HEK293 (cell line): ENCODE measurements at regions not wholly inside any gene's neighbourhood (a gene's known extent, or its start where the extent isn't known, plus 50 kb on each side); places are given as distances from the start of the nearest gene placed in this dataset.

ENCODE experiments used
- CTCF ChIA-PET: fragments of 350-600 bp; formaldehyde crosslinking; extraction: SDS; loops from one replicate; lab custom pipeline; 2021; ENCODE audit warnings: antibody characterized with exemption; lab: Yijun Ruan, JAX
- POLR2A ChIA-PET: fragments of 300-600 bp; formaldehyde crosslinking; extraction: SDS; loops from one replicate; lab custom pipeline; 2020; ENCODE audit warnings: antibody characterized with exemption, inconsistent platforms; lab: Yijun Ruan, JAX
- H3K27ac ChIP-seq: fragments of 200-500 bp; sonication (Bioruptor generic); 2 replicates; pipeline ENCODE4 v1.5.1; 2014; ENCODE audit warnings: low read depth, low read length, control low read depth, inconsistent platforms; ENCODE audit errors: extremely low read depth
- H3K36me3 ChIP-seq, 2 experiments: fragments of 200-500 bp in 1 of 2; sonication (Bioruptor generic) in 1 of 2; 1 replicate in 1 of 2; 2 replicates in 1 of 2; pipeline ENCODE4 v1.5.1; 2014 to 2017; ENCODE audit warnings: inconsistent platforms in 2 of 2, low read length in 2 of 2; ENCODE audit not compliant: control insufficient read depth in 2 of 2, insufficient read depth in 1 of 2
- H3K4me1 ChIP-seq: fragments of 200-500 bp; sonication (Bioruptor generic); 2 replicates; pipeline ENCODE4 v1.5.1; 2014; ENCODE audit warnings: mild to moderate bottlenecking, low read length, inconsistent platforms; ENCODE audit not compliant: control insufficient read depth, insufficient read depth
- H3K4me3 ChIP-seq: 2 replicates; pipeline ENCODE4 v1.5.1; 2011; ENCODE audit warnings: low read depth, mild to moderate bottlenecking, control low read depth, low read length, moderate library complexity
- H3K9me3 ChIP-seq: fragments of 200-500 bp; sonication (Bioruptor generic); 2 replicates; pipeline ENCODE4 v1.5.1; 2014; ENCODE audit warnings: low read depth, low read length, inconsistent platforms; ENCODE audit not compliant: control insufficient read depth, insufficient read depth
- EGR2 ChIP-seq: fragments of 450-650 bp; formaldehyde crosslinking; IDR thresholded peaks from 2 replicates; pipeline ENCODE4 v1.5.1; 2016; ENCODE audit warnings: low read depth, missing biosample characterization, missing genetic modification characterization
- FEZF1 ChIP-seq: fragments of 450-650 bp; formaldehyde crosslinking; IDR thresholded peaks from 2 replicates; pipeline ENCODE4 v1.5.1; 2016; ENCODE audit warnings: missing biosample characterization, missing genetic modification characterization
- GLI2 ChIP-seq: fragments of 450-650 bp; formaldehyde crosslinking; IDR thresholded peaks from 2 replicates; pipeline ENCODE4; 2017; ENCODE audit warnings: missing biosample characterization, missing genetic modification characterization, low read depth, borderline replicate concordance
- GLIS2 ChIP-seq: fragments of 450-650 bp; formaldehyde crosslinking; IDR thresholded peaks from 2 replicates; pipeline ENCODE4 v1.5.1; 2016; ENCODE audit warnings: missing biosample characterization, missing genetic modification characterization
- HOXC10 ChIP-seq: sonication (generic); formaldehyde crosslinking; IDR thresholded peaks from 2 replicates; pipeline ENCODE4 v1.8.1; 2023; ENCODE audit warnings: mild to moderate bottlenecking, missing genetic modification reagents
- KLF10 ChIP-seq: fragments of 450-650 bp; IDR thresholded peaks from 2 replicates; pipeline ENCODE4 v1.5.1; 2018; ENCODE audit warnings: missing biosample characterization, mild to moderate bottlenecking, missing genetic modification characterization
- MYNN ChIP-seq: fragments of 450-650 bp; formaldehyde crosslinking; IDR thresholded peaks from 2 replicates; pipeline ENCODE4 v1.5.1; 2016; ENCODE audit warnings: missing biosample characterization, missing genetic modification characterization, borderline replicate concordance
- PATZ1 ChIP-seq: fragments of 450-650 bp; formaldehyde crosslinking; IDR thresholded peaks from 2 replicates; pipeline ENCODE4 v1.5.1; 2016; ENCODE audit warnings: missing biosample characterization, missing genetic modification characterization
- PRDM1 ChIP-seq: fragments of 450-650 bp; formaldehyde crosslinking; IDR thresholded peaks from 2 replicates; pipeline ENCODE4; 2016; ENCODE audit warnings: missing biosample characterization, missing genetic modification characterization
- ZBTB48 ChIP-seq: fragments of 450-650 bp; formaldehyde crosslinking; IDR thresholded peaks from 2 replicates; pipeline ENCODE4 v1.5.1; 2016; ENCODE audit warnings: missing biosample characterization, missing genetic modification characterization
- ZFP3 ChIP-seq: fragments of 450-650 bp; formaldehyde crosslinking; IDR thresholded peaks from 2 replicates; pipeline ENCODE4 v1.5.1; 2016; ENCODE audit warnings: low read depth, missing biosample characterization, missing genetic modification characterization
- ZFP69B ChIP-seq: fragments of 450-650 bp; formaldehyde crosslinking; IDR thresholded peaks from 2 replicates; pipeline ENCODE4 v1.5.1; 2016; ENCODE audit warnings: missing biosample characterization, missing genetic modification characterization
- ZNF121 ChIP-seq: fragments of 450-650 bp; formaldehyde crosslinking; IDR thresholded peaks from 2 replicates; pipeline ENCODE4 v1.5.1; 2016; ENCODE audit warnings: missing biosample characterization, missing genetic modification characterization
- ZNF155 ChIP-seq: fragments of 450-650 bp; formaldehyde crosslinking; IDR thresholded peaks from 2 replicates; pipeline ENCODE4 v1.5.1; 2016; ENCODE audit warnings: missing biosample characterization, missing genetic modification characterization
- ZNF2 ChIP-seq: fragments of 450-650 bp; formaldehyde crosslinking; IDR thresholded peaks from 2 replicates; pipeline ENCODE4 v1.5.1; 2016; ENCODE audit warnings: missing biosample characterization, missing genetic modification characterization
- ZNF202 ChIP-seq: fragments of 450-650 bp; formaldehyde crosslinking; IDR thresholded peaks from 2 replicates; pipeline ENCODE4 v1.5.1; 2016; ENCODE audit warnings: missing biosample characterization, missing genetic modification characterization, borderline replicate concordance
- ZNF221 ChIP-seq: fragments of 450-650 bp; formaldehyde crosslinking; IDR thresholded peaks from 2 replicates; pipeline ENCODE4 v1.5.1; 2017; ENCODE audit warnings: missing biosample characterization, missing genetic modification characterization, borderline replicate concordance
- ZNF26 ChIP-seq: fragments of 450-650 bp; formaldehyde crosslinking; IDR thresholded peaks from 2 replicates; pipeline ENCODE4 v1.5.1; 2016; ENCODE audit warnings: missing biosample characterization, missing genetic modification characterization
- ZNF266 ChIP-seq: fragments of 450-650 bp; formaldehyde crosslinking; IDR thresholded peaks from 2 replicates; pipeline ENCODE4 v1.5.1; 2016; ENCODE audit warnings: missing biosample characterization, missing genetic modification characterization, low read depth
- ZNF341 ChIP-seq: fragments of 450-650 bp; formaldehyde crosslinking; IDR thresholded peaks from 2 replicates; pipeline ENCODE4; 2016; ENCODE audit warnings: low read depth, missing biosample characterization, missing genetic modification characterization
- ZNF521 ChIP-seq: fragments of 450-650 bp; formaldehyde crosslinking; IDR thresholded peaks from 2 replicates; pipeline ENCODE4 v1.5.1; 2017; ENCODE audit warnings: missing biosample characterization, mild to moderate bottlenecking, missing genetic modification characterization
- ZNF555 ChIP-seq: fragments of 450-650 bp; formaldehyde crosslinking; conservative IDR thresholded peaks from 2 replicates; pipeline ENCODE4 v1.5.1; 2017; ENCODE audit warnings: missing biosample characterization, mild to moderate bottlenecking, missing genetic modification characterization, inconsistent platforms
- ZNF560 ChIP-seq: fragments of 450-650 bp; formaldehyde crosslinking; IDR thresholded peaks from 2 replicates; pipeline ENCODE4 v1.5.1; 2017; ENCODE audit warnings: missing biosample characterization, missing genetic modification characterization, borderline replicate concordance
- ZNF621 ChIP-seq: fragments of 450-650 bp; formaldehyde crosslinking; IDR thresholded peaks from 2 replicates; pipeline ENCODE4 v1.5.1; 2017; ENCODE audit warnings: missing biosample characterization, missing genetic modification characterization
- ZNF654 ChIP-seq: fragments of 450-650 bp; formaldehyde crosslinking; IDR thresholded peaks from 2 replicates; pipeline ENCODE4 v1.5.1; 2016; ENCODE audit warnings: low read depth, missing biosample characterization, missing genetic modification characterization
- ZNF677 ChIP-seq: fragments of 450-650 bp; IDR thresholded peaks from 2 replicates; pipeline ENCODE4 v1.5.0; 2018; ENCODE audit warnings: missing biosample characterization, mild to moderate bottlenecking, missing genetic modification characterization, moderate library complexity
- ZNF701 ChIP-seq: fragments of 450-650 bp; formaldehyde crosslinking; IDR thresholded peaks from 2 replicates; pipeline ENCODE4 v1.5.1; 2016; ENCODE audit warnings: missing biosample characterization, missing genetic modification characterization
- ZNF768 ChIP-seq: fragments of 450-650 bp; formaldehyde crosslinking; IDR thresholded peaks from 2 replicates; pipeline ENCODE4 v1.5.1; 2018; ENCODE audit warnings: missing biosample characterization, mild to moderate bottlenecking, missing genetic modification characterization
- ZSCAN4 ChIP-seq: fragments of 450-650 bp; formaldehyde crosslinking; IDR thresholded peaks from 2 replicates; pipeline ENCODE4 v1.5.1; 2017; ENCODE audit warnings: missing biosample characterization, missing genetic modification characterization
- ZXDB ChIP-seq: fragments of 450-650 bp; formaldehyde crosslinking; IDR thresholded peaks from 2 replicates; pipeline ENCODE4 v1.5.1; 2016; ENCODE audit warnings: missing biosample characterization, missing genetic modification characterization

GRCh38 chr4:181647396-181648147 lies 595.6 kb upstream of the TENM3 start (continued):
- TF ChIP-seq FEZF1 (tag by site-specific recombination) (peak; percentile 50; the same call in 1 of the 2 replicates), KLF10 (tag by site-specific recombination) (no peak), ZNF621 (tag by site-specific recombination) (no peak), ZFP3 (tag by site-specific recombination) (no peak), ZNF560 (tag by site-specific recombination) (no peak), HOXC10 (CRISPR knock-in tag) (no peak), ZXDB (no peak), ZNF654 (tag by site-specific recombination) (no peak), ZSCAN4 (tag by site-specific recombination) (no peak), ZNF768 (tag by site-specific recombination) (no peak), ZNF26 (tag by site-specific recombination) (no peak), PRDM1 (tag by site-specific recombination) (no peak)

- H3K9me3 ChIP-seq, result no peaks in the 10 kb centered on the region
- ChIA-PET POLR2A (no interaction called here), CTCF (no interaction called here)
- no peak overlapping the region for H3K4me3 ChIP-seq
- H3K36me3 ChIP-seq, result no peaks in the 10 kb centered on the region
- TF ChIP-seq GLIS2 (tag by site-specific recombination) (no peak), ZNF202 (tag by site-specific recombination) (no peak), ZNF121 (no peak), ZNF701 (no peak), ZNF221 (tag by site-specific recombination) (no peak), ZNF2 (tag by site-specific recombination) (no peak), GLI2 (tag by site-specific recombination) (no peak), MYNN (tag by site-specific recombination) (no peak), ZXDB (no peak), ZNF341 (tag by site-specific recombination) (no peak), PATZ1 (tag by site-specific recombination) (no peak), EGR2 (tag by site-specific recombination) (no peak), ZFP3 (tag by site-specific recombination) (no peak), ZNF155 (tag by site-specific recombination) (no peak), ZBTB48 (no peak), ZNF677 (tag by site-specific recombination) (no peak), ZFP69B (no peak), ZNF521 (tag by site-specific recombination) (no peak), ZNF555 (tag by site-specific recombination) (no peak), ZNF266 (tag by site-specific recombination) (no peak)
- H3K27ac ChIP-seq, result no peak overlapping the region
- H3K4me1 ChIP-seq, result no peaks in the 10 kb centered on the region
Measured at GRCh38 chr4:181650033-181650825, 593.0 kb upstream of the TENM3 start.
